M059J (cell line): ENCODE measurements at regions not wholly inside any gene's neighbourhood (a gene's known extent, or its start where the extent isn't known, plus 50 kb on each side); places are given as distances from the start of the nearest gene placed in this dataset.

Experiments used
- DNase-seq: peaks from one replicate; pipeline ENCODE4 v3.0.0-alpha.2; 2012; ENCODE audit warnings: low read depth

DNA sequence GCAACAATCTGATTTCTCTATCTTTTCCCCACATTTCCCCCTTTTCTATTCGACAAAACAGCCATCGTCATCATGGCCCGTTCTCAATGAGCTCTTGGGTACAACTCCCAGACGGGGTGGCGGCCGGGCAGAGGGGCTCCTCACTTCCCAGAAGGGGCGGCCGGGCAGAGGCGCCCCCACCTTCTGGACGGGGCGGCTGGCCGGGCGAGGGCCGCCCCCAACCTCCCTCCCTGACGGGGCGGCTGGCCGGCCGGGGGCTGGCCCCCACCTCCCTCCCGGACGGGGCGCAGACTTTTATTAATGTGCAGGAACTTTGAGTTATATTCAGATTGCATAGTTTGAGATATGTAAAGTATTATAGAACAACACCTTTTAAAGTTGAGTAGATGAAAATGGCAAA, 64.4 kb upstream of the HPGD start:
- DNase-seq, result no peak

- no peak for DNase-seq
These were observed 60.8 kb upstream of the HPGD start for GRCh38 chr4:174583056-174583455.

GRCh38 chr4:174582463-174582862, 60.2 kb upstream of the HPGD start:
- DNase-seq, result no peak

DNA sequence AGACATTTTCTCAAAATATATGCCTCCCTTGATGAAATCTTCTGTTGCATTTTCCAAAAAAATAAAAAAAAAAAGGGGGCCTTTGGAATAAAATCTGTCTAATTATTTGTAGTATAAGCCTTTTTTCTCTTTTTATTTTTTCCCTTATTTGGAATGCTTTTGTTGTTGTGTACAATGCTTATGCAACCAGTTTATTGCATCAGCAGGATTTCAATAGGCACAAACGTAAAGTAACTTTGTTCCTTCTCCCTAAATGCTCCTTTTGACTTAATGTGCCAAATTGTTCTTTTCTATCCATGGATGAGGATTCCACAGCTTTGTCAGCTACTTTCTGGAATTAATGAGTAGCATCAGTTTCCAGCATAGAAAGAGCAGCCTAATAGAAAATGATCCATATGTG, 59.6 kb upstream of the HPGD start:
- DNase-seq, result no peak

DNA sequence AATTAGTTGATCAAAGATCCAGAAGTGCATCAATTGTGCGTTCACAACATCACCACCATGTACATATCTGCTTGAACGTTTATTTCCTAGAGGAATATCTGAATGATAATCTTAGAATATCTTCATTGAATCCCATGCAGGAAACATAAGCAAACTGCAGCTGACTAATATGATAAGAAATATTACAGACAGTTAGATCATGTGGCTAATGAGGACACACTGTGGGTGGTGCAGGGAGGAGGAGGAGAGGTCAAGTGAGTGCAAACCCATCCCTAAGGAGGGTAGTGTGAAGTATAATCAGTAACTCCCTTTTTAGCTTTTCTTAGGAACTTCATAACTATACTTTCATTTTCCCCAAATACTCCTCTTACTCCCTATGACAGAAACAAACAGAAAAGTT, 58.3 kb upstream of the HPGD start:
- no peak for DNase-seq

DNA sequence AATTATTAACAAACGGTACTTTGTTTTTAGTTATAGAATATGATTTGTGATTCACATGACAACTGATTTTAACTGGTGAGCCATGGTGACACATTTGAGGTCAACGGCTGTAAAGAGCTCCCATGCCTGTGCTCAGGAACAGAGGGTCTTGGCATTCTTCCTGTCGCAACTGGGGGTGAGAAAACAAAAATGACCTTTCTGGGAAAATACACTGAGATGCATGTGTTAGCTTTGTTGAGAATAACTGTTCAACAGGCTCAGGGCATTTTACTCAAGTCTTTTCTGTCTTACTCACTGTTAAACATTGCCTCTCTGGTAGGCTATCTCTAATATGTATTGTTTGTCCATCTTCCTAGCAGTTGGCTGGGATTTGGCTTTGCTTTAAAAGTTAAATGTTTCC, 57.1 kb upstream of the HPGD start:
- DNase-seq, result no peak

DNA sequence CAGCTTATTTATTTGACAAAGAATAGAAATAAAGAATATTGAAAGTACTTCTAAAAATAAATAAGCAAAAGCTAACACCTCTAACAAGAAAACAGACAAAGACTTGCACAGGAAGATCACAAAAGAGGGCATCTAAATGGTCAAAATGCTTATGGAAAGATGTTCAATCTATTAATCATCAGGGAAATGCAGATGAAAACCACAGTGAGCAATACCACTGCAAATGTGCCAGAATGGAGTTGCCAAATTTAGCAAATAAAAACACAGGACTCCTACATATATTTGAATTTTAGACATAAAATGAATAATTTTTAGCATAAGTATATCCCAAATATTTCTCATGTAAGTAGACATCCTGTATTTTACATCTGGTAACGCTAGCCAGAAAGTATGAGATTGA, 56.1 kb upstream of the HPGD start:
- peak; percentile 32 for DNase-seq

GRCh38 chr4:174575436-174575835, 53.1 kb upstream of the HPGD start:
- DNase-seq, result no peak
